ENCODE measurements at regions not wholly inside any gene's neighbourhood (a gene's known extent, or its start where the extent isn't known, plus 50 kb on each side); places are given as distances from the start of the nearest gene placed in this dataset.

DNA sequence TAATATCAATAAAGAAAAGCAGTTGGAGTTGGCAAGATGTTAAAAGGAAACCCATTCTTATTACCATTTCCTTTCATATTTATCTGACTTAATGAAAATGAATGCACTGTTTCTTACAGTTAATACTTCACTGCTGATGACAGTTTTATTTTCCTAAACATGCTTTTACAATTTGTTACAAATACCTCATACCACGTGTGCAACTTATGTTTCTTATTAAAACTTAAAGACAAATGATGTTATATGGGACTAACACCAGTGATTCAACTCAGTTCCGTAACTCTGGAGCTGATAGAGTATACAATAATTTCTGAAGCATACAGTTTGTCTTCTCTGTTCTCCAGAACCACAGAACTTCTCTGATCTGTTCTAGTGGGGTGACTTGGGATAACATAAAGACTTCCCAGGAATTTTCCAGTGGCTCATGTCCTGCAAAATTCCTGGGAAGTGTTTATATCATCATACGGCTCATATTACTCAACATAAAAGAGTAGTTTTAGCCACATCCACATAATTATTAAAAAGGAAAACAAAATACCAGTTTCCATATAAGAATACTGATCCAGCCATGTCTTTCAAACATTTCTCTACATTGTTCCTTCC is 1259.0 kb upstream of the C9orf72 start:
- no peak for ATAC-seq
- ChIA-PET CTCF (no interaction called here), POLR2A (no interaction called here)
- H3K4me3 ChIP-seq (ENCODE audit: low read depth in 2 of 2, low read length in 2 of 2) = no peak overlapping the region
- no peaks in the 10 kb centered on the region for H3K9me3 ChIP-seq (ENCODE audit: control insufficient read depth, insufficient read depth, low read depth, low read length)
- H3K27ac ChIP-seq (ENCODE audit: low read length) = no peak overlapping the region
- intact Hi-C loops (cut with micrococcal nuclease; ENCODE audit: unreplicated experiment) = no loop called here
- BruUV-seq (replicated peaks) = no TSS peak
- no peaks in the 10 kb centered on the region for H3K27me3 ChIP-seq (ENCODE audit: control insufficient read depth, insufficient read depth, low read length)
- in situ Hi-C loops (cut with HindIII; ENCODE audit: low pct_unique_long_range_greater_than_20kb, low sequenced_read_pairs) = no loop called here
- DNase-seq (ENCODE audit: low read depth, low spot score) = no peak
- TF ChIP-seq TCF7L2 (IDR thresholded peaks at IDR 0.05; ENCODE audit: low read depth, low read length) (no peak), POLR2AphosphoS5 (IDR thresholded peaks at IDR 0.05; ENCODE audit: low read depth, low read length) (no peak), SIN3A (IDR thresholded peaks at IDR 0.05; ENCODE audit: borderline replicate concordance, insufficient read depth, low read depth, low read length) (no peak)
- TF ChIP-seq, protein P1, sequence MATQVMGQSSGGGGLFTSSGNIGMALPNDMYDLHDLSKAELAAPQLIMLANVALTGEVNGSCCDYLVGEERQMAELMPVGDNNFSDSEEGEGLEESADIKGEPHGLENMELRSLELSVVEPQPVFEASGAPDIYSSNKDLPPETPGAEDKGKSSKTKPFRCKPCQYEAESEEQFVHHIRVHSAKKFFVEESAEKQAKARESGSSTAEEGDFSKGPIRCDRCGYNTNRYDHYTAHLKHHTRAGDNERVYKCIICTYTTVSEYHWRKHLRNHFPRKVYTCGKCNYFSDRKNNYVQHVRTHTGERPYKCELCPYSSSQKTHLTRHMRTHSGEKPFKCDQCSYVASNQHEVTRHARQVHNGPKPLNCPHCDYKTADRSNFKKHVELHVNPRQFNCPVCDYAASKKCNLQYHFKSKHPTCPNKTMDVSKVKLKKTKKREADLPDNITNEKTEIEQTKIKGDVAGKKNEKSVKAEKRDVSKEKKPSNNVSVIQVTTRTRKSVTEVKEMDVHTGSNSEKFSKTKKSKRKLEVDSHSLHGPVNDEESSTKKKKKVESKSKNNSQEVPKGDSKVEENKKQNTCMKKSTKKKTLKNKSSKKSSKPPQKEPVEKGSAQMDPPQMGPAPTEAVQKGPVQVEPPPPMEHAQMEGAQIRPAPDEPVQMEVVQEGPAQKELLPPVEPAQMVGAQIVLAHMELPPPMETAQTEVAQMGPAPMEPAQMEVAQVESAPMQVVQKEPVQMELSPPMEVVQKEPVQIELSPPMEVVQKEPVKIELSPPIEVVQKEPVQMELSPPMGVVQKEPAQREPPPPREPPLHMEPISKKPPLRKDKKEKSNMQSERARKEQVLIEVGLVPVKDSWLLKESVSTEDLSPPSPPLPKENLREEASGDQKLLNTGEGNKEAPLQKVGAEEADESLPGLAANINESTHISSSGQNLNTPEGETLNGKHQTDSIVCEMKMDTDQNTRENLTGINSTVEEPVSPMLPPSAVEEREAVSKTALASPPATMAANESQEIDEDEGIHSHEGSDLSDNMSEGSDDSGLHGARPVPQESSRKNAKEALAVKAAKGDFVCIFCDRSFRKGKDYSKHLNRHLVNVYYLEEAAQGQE (IDR thresholded peaks at IDR 0.05; ENCODE audit: insufficient read depth in 1 of 2, low read depth in 2 of 2, low read length in 1 of 2) = no peak
- TF ChIP-seq, protein P2, sequence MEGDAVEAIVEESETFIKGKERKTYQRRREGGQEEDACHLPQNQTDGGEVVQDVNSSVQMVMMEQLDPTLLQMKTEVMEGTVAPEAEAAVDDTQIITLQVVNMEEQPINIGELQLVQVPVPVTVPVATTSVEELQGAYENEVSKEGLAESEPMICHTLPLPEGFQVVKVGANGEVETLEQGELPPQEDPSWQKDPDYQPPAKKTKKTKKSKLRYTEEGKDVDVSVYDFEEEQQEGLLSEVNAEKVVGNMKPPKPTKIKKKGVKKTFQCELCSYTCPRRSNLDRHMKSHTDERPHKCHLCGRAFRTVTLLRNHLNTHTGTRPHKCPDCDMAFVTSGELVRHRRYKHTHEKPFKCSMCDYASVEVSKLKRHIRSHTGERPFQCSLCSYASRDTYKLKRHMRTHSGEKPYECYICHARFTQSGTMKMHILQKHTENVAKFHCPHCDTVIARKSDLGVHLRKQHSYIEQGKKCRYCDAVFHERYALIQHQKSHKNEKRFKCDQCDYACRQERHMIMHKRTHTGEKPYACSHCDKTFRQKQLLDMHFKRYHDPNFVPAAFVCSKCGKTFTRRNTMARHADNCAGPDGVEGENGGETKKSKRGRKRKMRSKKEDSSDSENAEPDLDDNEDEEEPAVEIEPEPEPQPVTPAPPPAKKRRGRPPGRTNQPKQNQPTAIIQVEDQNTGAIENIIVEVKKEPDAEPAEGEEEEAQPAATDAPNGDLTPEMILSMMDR (IDR thresholded peaks at IDR 0.05) = no peak
- H3K4me1 ChIP-seq (ENCODE audit: control insufficient read depth, insufficient read depth, low read length) = no peaks in the 10 kb centered on the region
- no peaks in the 10 kb centered on the region for H3K36me3 ChIP-seq (ENCODE audit: control insufficient read depth, insufficient read depth, low read length)

DNA sequence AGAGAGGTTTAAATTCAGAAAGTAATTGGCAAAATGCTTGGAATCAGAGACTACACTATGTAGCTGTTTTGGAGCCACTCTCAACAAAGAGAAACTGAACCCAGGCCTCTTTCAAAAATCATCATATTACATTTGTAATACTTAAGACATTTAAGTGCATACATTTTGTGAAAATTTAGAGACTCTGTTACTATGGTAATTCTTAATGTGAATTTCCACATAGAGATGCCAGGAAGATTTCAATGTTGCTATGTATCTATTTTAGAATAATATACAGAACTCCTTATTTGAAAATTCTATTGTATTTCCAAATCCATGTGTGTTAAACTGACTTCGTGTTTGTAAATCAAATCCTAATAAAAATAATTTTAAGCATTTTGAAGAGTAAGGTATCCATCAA is 1260.9 kb upstream of the C9orf72 start:
- BruUV-seq (replicated peaks) = no TSS peak
- no peak overlapping the region for H3K4me3 ChIP-seq (ENCODE audit: low read depth in 2 of 2, low read length in 2 of 2)
- no peaks in the 10 kb centered on the region for H3K4me1 ChIP-seq (ENCODE audit: control insufficient read depth, insufficient read depth, low read length)
- TF ChIP-seq, protein P2 (IDR thresholded peaks at IDR 0.05) = no peak
- no peak for TF ChIP-seq SIN3A (IDR thresholded peaks at IDR 0.05; ENCODE audit: borderline replicate concordance, insufficient read depth, low read depth, low read length)
- TF ChIP-seq POLR2AphosphoS5 (IDR thresholded peaks at IDR 0.05; ENCODE audit: low read depth, low read length) = no peak
- TF ChIP-seq, protein P1 (IDR thresholded peaks at IDR 0.05; ENCODE audit: insufficient read depth in 1 of 2, low read depth in 2 of 2, low read length in 1 of 2) = no peak
- no peak for TF ChIP-seq TCF7L2 (IDR thresholded peaks at IDR 0.05; ENCODE audit: low read depth, low read length)
- in situ Hi-C loops (cut with HindIII; ENCODE audit: low pct_unique_long_range_greater_than_20kb, low sequenced_read_pairs) (no loop called here), intact Hi-C loops (cut with micrococcal nuclease; ENCODE audit: unreplicated experiment) (no loop called here)
- no peaks in the 10 kb centered on the region for H3K36me3 ChIP-seq (ENCODE audit: control insufficient read depth, insufficient read depth, low read length)
- ChIA-PET CTCF (no interaction called here), POLR2A (no interaction called here)
- no peaks in the 10 kb centered on the region for H3K27me3 ChIP-seq (ENCODE audit: control insufficient read depth, insufficient read depth, low read length)
- no peak overlapping the region for H3K27ac ChIP-seq (ENCODE audit: low read length)
- H3K9me3 ChIP-seq (ENCODE audit: control insufficient read depth, insufficient read depth, low read depth, low read length) = no peaks in the 10 kb centered on the region
- no peak for DNase-seq (ENCODE audit: low read depth, low spot score)
- no peak for ATAC-seq
